GM12864 (cell line): ENCODE measurements at regions not wholly inside any gene's neighbourhood (a gene's known extent, or its start where the extent isn't known, plus 50 kb on each side); places are given as distances from the start of the nearest gene placed in this dataset.

Experiments used
- DNase-seq: peaks from one replicate; pipeline ENCODE4 v3.0.0-alpha.2; 2011; ENCODE audit warnings: low read depth
- H3K4me3 ChIP-seq: 2 replicates; pipeline ENCODE4 v1.5.1; 2011; ENCODE audit warnings: mild to moderate bottlenecking, low read depth, low read length, control low read depth
- TF ChIP-seq, protein P1 (sequence below): IDR thresholded peaks from 2 replicates; pipeline ENCODE4 v1.5.1; 2011; ENCODE audit warnings: low read depth, mild to moderate bottlenecking, moderate library complexity, low read length, control low read depth, inconsistent platforms; ENCODE audit errors: missing control alignments

DNA sequence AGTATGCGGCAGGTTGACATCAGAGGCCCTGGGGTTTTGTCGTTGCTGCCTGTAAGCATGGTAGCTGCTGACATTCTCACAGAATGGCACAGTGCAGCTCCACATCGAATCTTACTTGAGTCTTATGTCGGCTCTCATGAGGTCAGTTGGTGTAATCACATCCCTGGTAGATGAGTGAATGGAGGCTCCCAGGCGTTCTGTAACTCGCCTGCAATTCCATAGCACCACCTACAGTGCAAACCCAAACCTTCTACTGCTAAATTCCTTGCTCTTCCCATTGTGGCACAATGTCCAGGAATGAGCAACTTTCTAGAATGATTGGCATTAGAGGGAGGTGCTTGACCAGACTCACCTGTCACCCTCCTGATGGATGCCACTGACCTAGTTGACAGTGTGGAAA lies 578.4 kb downstream of the CCDC171 start:
- TF ChIP-seq, protein P1, sequence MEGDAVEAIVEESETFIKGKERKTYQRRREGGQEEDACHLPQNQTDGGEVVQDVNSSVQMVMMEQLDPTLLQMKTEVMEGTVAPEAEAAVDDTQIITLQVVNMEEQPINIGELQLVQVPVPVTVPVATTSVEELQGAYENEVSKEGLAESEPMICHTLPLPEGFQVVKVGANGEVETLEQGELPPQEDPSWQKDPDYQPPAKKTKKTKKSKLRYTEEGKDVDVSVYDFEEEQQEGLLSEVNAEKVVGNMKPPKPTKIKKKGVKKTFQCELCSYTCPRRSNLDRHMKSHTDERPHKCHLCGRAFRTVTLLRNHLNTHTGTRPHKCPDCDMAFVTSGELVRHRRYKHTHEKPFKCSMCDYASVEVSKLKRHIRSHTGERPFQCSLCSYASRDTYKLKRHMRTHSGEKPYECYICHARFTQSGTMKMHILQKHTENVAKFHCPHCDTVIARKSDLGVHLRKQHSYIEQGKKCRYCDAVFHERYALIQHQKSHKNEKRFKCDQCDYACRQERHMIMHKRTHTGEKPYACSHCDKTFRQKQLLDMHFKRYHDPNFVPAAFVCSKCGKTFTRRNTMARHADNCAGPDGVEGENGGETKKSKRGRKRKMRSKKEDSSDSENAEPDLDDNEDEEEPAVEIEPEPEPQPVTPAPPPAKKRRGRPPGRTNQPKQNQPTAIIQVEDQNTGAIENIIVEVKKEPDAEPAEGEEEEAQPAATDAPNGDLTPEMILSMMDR = no peak
- DNase-seq = no peak
- no peak overlapping the region for H3K4me3 ChIP-seq

- no peak for DNase-seq
- TF ChIP-seq, protein P1 = no peak
Observed at GRCh38 chr9:16132513-16132912, 579.7 kb downstream of the CCDC171 start.

GRCh38 chr9:16133032-16133431 lies 580.2 kb downstream of the CCDC171 start:
- TF ChIP-seq, protein P1 = no peak
- no peak overlapping the region for H3K4me3 ChIP-seq
- no peak for DNase-seq

More at GRCh38 chr9:16132513-16132912, 579.7 kb downstream of the CCDC171 start:
- no peak overlapping the region for H3K4me3 ChIP-seq

GRCh38 chr9:16133556-16134227 lies 580.8 kb downstream of the CCDC171 start:
- DNase-seq = peak; percentile 12
- TF ChIP-seq, protein P1 = peak; percentile 62
- H3K4me3 ChIP-seq = no peak overlapping the region

DNA sequence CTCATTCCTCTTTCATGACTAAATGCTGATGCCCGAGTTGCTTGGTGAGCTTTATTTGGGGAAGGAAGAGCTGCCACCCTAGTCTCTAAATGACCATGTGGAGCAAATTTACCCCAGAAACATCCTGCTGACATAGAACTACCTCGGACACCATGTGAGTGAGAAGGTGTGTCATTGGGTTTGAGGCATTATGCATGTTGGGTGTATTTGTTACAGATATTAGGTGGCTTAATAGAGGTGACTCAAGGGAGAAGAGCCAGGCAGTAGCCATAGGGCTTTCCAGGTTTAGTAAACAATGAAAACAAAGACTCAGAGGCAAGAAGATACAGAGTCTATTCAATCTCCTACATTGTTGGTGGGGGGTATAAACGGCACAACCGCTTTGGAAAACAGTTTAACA lies 581.5 kb downstream of the CCDC171 start:
- H3K4me3 ChIP-seq = no peak overlapping the region
- DNase-seq = no peak
- TF ChIP-seq, protein P1 = no peak

GRCh38 chr9:16135968-16136367 lies 583.1 kb downstream of the CCDC171 start:
- H3K4me3 ChIP-seq = no peak overlapping the region
- TF ChIP-seq, protein P1 = no peak
- DNase-seq = no peak

DNA sequence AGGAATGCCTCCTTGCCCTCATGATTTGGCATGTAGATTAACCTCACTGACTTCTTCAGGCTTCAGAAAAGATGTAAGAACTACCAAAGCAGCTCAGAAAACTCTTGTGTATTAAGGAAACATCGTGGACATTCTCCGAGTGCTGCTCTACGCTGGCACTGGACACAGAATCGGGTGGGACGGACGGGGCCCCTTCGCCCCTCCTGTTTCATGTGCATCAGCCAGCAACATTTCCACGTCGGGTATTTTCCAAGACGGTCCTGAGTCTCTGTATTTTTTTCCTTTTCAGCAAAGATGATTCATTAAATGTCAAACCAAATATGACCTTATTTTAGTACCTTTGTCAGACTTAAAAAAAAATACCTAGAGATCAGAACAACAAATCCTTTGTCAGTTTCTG lies 583.6 kb downstream of the CCDC171 start:
- no peak overlapping the region for H3K4me3 ChIP-seq
- DNase-seq = no peak
- TF ChIP-seq, protein P1 = no peak
